Transverse colon (tissue), 3 donors: ENCODE measurements at regions not wholly inside any gene's neighbourhood (a gene's known extent, or its start where the extent isn't known, plus 50 kb on each side); places are given as distances from the start of the nearest gene placed in this dataset.

ENCODE experiments used
- CTCF ChIP-seq, 5 experiments: fragments of 200-600 bp in 3 of 5; fragments of 450-650 bp in 2 of 5; sonication (generic) in 3 of 5; IDR thresholded peaks; 1 replicate in 2 of 5; 2 replicates in 3 of 5; pipeline ENCODE4 v1.5.1; 2016 to 2017; ENCODE audit warnings: antibody characterized with exemption in 5 of 5, inconsistent platforms in 3 of 5, mild to moderate bottlenecking in 2 of 5, moderate library complexity in 1 of 5
- EP300 ChIP-seq: sonication (generic); formaldehyde crosslinking; IDR thresholded peaks from one replicate; pipeline ENCODE4 v1.6.1; 2017; ENCODE audit warnings: antibody characterized with exemption, low read depth

DNA sequence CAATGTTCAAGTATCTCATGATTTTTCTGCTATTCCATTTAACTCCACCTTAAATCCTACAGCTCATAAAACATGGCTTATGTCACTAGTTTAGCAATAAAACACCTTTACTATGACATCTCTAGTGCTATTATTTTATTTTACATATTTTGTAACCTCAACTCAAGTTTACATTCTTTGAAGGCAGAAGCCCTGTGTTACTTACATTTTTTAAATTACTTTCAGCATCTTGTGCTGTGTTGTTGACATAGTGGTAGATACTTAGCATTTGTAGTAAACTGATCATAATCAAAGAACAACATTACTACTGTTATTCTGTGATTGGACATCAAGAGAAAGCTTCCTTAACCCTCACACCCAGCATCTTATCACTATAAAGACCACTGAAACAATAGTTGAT, 216.1 kb downstream of the BMP4 start:
- TF ChIP-seq EP300 (no peak), CTCF (IDR thresholded peaks at IDR 0.05) (no peak)
